ENCODE measurements at regions not wholly inside any gene's neighbourhood (a gene's known extent, or its start where the extent isn't known, plus 50 kb on each side); places are given as distances from the start of the nearest gene placed in this dataset.
"Not testable (repeated sequence)": the region's sequence is repeated elsewhere in the genome, so short reads cannot be mapped to it uniquely, and the experiment has no call there.

GRCh38 chr9:65462476-65462875 is 177.5 kb upstream of the FOXD4L5 start:
- not testable (repeated sequence) for H3K4me1 Mint-ChIP-seq (ENCODE audit: low read depth); H3K4me3 Mint-ChIP-seq (ENCODE audit: low read depth); H3K27me3 Mint-ChIP-seq; H3K27ac Mint-ChIP-seq; DNase-seq (ENCODE audit: low spot score, unreplicated experiment)
- Mint-ChIP-seq H3K36me3 (ENCODE audit: insufficient read depth) (peaks cover 14% of the 10 kb centered on the region), H3K9me3 (ENCODE audit: low read depth) (peaks cover 45% of the 10 kb centered on the region)

- Mint-ChIP-seq H3K4me1 (ENCODE audit: low read depth) (no peaks in the 10 kb centered on the region), H3K27me3 (no peaks in the 10 kb centered on the region), H3K27ac (no peak overlapping the region), H3K36me3 (ENCODE audit: insufficient read depth) (peaks cover 16% of the 10 kb centered on the region), H3K4me3 (ENCODE audit: low read depth) (no peak overlapping the region), H3K9me3 (ENCODE audit: low read depth) (peaks cover 44% of the 10 kb centered on the region)
- no peak for DNase-seq (ENCODE audit: low spot score, unreplicated experiment)
- TF ChIP-seq CTCF (IDR thresholded peaks at IDR 0.05; ENCODE audit: unreplicated experiment) = no peak
These were observed 174.8 kb upstream of the FOXD4L5 start for GRCh38 chr9:65459756-65460320.

- Mint-ChIP-seq H3K4me3 (ENCODE audit: low read depth) (no peak overlapping the region), H3K27ac (no peak overlapping the region), H3K4me1 (ENCODE audit: low read depth) (no peaks in the 10 kb centered on the region), H3K36me3 (ENCODE audit: insufficient read depth) (peaks cover 11% of the 10 kb centered on the region), H3K27me3 (no peaks in the 10 kb centered on the region), H3K9me3 (ENCODE audit: low read depth) (peaks cover 36% of the 10 kb centered on the region)
- TF ChIP-seq CTCF (IDR thresholded peaks at IDR 0.05; ENCODE audit: unreplicated experiment) = no peak
- no peak for DNase-seq (ENCODE audit: low spot score, unreplicated experiment)
These were observed 174.0 kb upstream of the FOXD4L5 start for GRCh38 chr9:65458992-65459391.

GRCh38 chr9:65458465-65458864 is 173.5 kb upstream of the FOXD4L5 start:
- Mint-ChIP-seq H3K9me3 (ENCODE audit: low read depth) (peaks cover 34% of the 10 kb centered on the region), H3K36me3 (ENCODE audit: insufficient read depth) (peaks cover 6% of the 10 kb centered on the region), H3K4me1 (ENCODE audit: low read depth) (no peaks in the 10 kb centered on the region), H3K27ac (no peak overlapping the region), H3K27me3 (no peaks in the 10 kb centered on the region), H3K4me3 (ENCODE audit: low read depth) (no peak overlapping the region)
- no peak for TF ChIP-seq CTCF (IDR thresholded peaks at IDR 0.05; ENCODE audit: unreplicated experiment)
- DNase-seq (ENCODE audit: low spot score, unreplicated experiment) = no peak

- H3K27me3 Mint-ChIP-seq; H3K4me1 Mint-ChIP-seq (ENCODE audit: low read depth); H3K27ac Mint-ChIP-seq; H3K36me3 Mint-ChIP-seq (ENCODE audit: insufficient read depth); DNase-seq (ENCODE audit: low spot score, unreplicated experiment); H3K4me3 Mint-ChIP-seq (ENCODE audit: low read depth): not testable (repeated sequence)
- H3K9me3 Mint-ChIP-seq (ENCODE audit: low read depth) = peaks cover 29% of the 10 kb centered on the region
These were observed 172.0 kb upstream of the FOXD4L5 start for GRCh38 chr9:65456991-65457390.

GRCh38 chr9:65455751-65456647 is 171.0 kb upstream of the FOXD4L5 start:
- not testable (repeated sequence) for H3K36me3 Mint-ChIP-seq (ENCODE audit: insufficient read depth); H3K27me3 Mint-ChIP-seq; DNase-seq (ENCODE audit: low spot score, unreplicated experiment); H3K4me1 Mint-ChIP-seq (ENCODE audit: low read depth); H3K4me3 Mint-ChIP-seq (ENCODE audit: low read depth); H3K27ac Mint-ChIP-seq
- H3K9me3 Mint-ChIP-seq (ENCODE audit: low read depth) = peaks cover 33% of the 10 kb centered on the region

- DNase-seq (ENCODE audit: low spot score, unreplicated experiment); H3K4me1 Mint-ChIP-seq (ENCODE audit: low read depth); H3K4me3 Mint-ChIP-seq (ENCODE audit: low read depth); H3K27me3 Mint-ChIP-seq; H3K36me3 Mint-ChIP-seq (ENCODE audit: insufficient read depth); H3K27ac Mint-ChIP-seq: not testable (repeated sequence)
- peaks cover 33% of the 10 kb centered on the region for H3K9me3 Mint-ChIP-seq (ENCODE audit: low read depth)
These were observed 170.1 kb upstream of the FOXD4L5 start for GRCh38 chr9:65455136-65455535.

- H3K4me3 Mint-ChIP-seq (ENCODE audit: low read depth); H3K27me3 Mint-ChIP-seq; H3K4me1 Mint-ChIP-seq (ENCODE audit: low read depth); DNase-seq (ENCODE audit: low spot score, unreplicated experiment); H3K27ac Mint-ChIP-seq; H3K36me3 Mint-ChIP-seq (ENCODE audit: insufficient read depth): not testable (repeated sequence)
- peaks cover 32% of the 10 kb centered on the region for H3K9me3 Mint-ChIP-seq (ENCODE audit: low read depth)
These were observed 169.7 kb upstream of the FOXD4L5 start for GRCh38 chr9:65454666-65455065.

GRCh38 chr9:65454034-65454433 is 169.0 kb upstream of the FOXD4L5 start:
- H3K4me1 Mint-ChIP-seq (ENCODE audit: low read depth); DNase-seq (ENCODE audit: low spot score, unreplicated experiment); H3K27me3 Mint-ChIP-seq; H3K4me3 Mint-ChIP-seq (ENCODE audit: low read depth); H3K27ac Mint-ChIP-seq; H3K36me3 Mint-ChIP-seq (ENCODE audit: insufficient read depth): not testable (repeated sequence)
- peaks cover 30% of the 10 kb centered on the region for H3K9me3 Mint-ChIP-seq (ENCODE audit: low read depth)

GRCh38 chr9:65449886-65450610 is 165.0 kb upstream of the FOXD4L5 start:
- not testable (repeated sequence) for H3K4me3 Mint-ChIP-seq (ENCODE audit: low read depth); H3K4me1 Mint-ChIP-seq (ENCODE audit: low read depth); H3K27me3 Mint-ChIP-seq; DNase-seq (ENCODE audit: low spot score, unreplicated experiment); H3K27ac Mint-ChIP-seq; H3K36me3 Mint-ChIP-seq (ENCODE audit: insufficient read depth)
- H3K9me3 Mint-ChIP-seq (ENCODE audit: low read depth) = peaks cover 39% of the 10 kb centered on the region

Data from progenitor cell of endocrine pancreas (in vitro differentiated cells).